ENCODE measurements at regions not wholly inside any gene's neighbourhood (a gene's known extent, or its start where the extent isn't known, plus 50 kb on each side); places are given as distances from the start of the nearest gene placed in this dataset.
"Not testable (repeated sequence)": the region's sequence is repeated elsewhere in the genome, so short reads cannot be mapped to it uniquely, and the experiment has no call there.

DNA sequence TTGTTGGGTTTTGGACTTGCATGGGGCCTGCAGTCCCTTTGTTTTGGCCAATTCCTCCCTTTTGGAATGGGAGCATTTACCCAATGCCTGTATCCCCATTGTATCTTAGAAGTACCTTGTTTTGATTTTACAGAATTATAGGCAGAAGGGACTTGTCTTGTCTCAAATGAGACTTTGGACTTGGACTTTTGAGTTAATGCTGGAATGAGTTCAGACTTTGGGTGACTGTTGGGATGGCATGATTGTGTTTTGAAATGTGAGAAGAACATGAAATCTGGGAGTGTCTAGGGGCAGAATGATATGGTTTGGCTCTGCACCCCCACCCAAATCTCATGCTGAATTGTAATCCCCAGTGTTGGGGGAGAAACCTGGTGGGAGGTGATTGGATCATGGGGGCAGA, 76.8 kb upstream of the MKI67 start:
- H3K27ac ChIP-seq, result no peak overlapping the region
- TF ChIP-seq, protein P1, sequence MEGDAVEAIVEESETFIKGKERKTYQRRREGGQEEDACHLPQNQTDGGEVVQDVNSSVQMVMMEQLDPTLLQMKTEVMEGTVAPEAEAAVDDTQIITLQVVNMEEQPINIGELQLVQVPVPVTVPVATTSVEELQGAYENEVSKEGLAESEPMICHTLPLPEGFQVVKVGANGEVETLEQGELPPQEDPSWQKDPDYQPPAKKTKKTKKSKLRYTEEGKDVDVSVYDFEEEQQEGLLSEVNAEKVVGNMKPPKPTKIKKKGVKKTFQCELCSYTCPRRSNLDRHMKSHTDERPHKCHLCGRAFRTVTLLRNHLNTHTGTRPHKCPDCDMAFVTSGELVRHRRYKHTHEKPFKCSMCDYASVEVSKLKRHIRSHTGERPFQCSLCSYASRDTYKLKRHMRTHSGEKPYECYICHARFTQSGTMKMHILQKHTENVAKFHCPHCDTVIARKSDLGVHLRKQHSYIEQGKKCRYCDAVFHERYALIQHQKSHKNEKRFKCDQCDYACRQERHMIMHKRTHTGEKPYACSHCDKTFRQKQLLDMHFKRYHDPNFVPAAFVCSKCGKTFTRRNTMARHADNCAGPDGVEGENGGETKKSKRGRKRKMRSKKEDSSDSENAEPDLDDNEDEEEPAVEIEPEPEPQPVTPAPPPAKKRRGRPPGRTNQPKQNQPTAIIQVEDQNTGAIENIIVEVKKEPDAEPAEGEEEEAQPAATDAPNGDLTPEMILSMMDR (conservative IDR thresholded peaks at IDR 0.05), result no peak

DNA sequence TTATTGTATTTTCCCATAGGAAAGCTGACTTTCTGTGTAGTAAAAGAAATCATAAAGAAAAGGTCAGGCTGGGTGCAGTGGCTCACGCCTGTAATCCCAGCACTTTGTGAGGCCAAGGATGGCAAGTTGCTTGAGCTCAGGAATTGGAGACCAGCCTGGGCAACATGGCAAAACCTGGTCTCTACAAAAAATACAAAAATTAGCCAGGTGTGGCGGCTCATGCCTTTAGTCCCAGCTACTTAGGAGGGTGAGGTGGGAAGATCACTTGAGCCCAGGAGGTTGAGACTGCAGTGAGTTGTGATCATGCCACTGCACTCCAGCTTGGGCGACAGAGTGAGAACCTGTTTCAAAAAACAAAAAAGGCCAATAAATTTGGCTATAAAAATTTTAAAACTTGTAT, 79.4 kb upstream of the MKI67 start:
- H3K27ac ChIP-seq, result not testable (repeated sequence)

DNA sequence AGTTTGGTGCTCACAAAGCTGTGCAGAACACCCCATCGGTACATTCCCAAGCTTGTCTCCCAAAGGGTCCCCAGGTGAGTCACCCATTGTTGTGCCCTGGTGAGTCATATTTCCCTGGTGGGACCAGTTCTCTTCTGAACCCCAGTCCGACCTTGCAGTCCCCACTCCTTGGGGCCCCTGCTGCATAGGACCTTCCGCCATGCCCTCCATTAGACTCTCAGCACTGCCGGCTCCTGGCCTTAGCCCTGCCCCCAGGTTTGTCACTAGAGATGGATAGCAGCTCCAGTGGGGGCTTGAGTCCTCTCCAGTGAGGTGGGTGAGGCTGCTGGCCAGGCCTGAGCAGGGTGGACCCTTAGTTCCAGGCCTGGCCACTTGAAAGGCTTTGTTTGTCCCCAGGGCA, 80.5 kb upstream of the MKI67 start:
- TF ChIP-seq, protein P1 (conservative IDR thresholded peaks at IDR 0.05), result no peak
- H3K27ac ChIP-seq, result no peak overlapping the region

DNA sequence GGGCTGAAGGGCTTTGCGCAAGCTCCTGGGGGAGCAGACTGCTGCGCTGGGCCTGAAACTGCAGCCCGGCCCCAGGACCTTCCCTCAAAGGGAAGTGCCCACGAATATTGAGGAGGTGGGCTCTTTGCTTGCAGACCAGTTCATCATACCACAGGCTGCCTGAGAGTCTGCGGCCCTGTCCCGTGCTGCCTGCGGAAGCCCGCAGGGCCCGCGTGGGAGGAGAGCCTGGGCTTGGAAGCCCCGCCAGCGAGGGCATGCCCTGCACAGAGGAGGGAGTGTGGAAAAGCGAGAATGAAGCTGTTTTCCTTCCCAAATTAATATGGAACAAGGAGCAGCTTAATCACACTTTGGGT, 83.6 kb upstream of the MKI67 start:
- TF ChIP-seq, protein P1 (conservative IDR thresholded peaks at IDR 0.05), result no peak
- no peak overlapping the region for H3K27ac ChIP-seq

DNA sequence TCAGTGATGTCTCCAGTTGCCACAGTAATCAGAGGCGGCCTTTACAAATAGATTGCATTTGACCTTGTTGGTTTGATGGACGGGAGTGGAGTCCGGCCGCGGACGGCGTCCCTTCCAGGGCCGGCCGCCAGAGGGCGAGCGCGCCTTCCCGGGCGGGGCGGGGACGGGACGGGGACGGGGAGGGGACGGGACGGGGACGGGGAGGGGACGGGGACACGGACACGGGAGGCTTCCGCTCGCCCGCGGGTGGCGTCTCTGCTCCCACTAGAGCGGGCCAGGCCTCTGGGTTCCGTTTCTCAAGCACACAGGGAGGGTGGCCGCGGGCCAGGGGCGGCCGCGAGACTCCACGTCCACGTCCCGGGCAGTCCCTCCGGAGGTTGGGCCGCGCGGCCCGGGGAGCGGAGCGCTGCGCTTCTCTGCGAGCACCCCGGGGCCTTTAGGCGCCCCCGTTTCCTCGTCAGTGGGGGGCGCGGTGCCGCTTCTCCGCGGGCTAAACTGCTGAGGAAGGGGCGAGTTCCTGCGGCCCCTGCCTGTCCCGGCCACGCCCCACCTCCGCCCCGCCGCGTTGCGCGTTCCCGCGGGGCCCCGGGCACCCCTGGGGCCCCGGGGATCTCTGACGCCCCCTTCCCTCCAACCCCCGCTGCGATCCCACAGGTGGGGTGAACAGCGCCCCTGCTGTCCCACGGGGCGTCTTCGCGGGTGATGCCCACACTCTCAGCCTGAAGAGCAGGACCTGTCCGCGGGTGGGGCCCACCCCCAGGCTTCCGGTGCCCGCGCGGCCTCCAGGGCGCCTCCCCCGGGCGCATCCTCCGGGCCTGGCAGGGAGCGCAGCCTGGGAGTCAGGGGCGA, 84.2 kb upstream of the MKI67 start:
- peak overlapping the region; percentile 68; the same call in 1 of the 2 replicates for H3K27ac ChIP-seq
- TF ChIP-seq, protein P1 (conservative IDR thresholded peaks at IDR 0.05), result peak; percentile 83

DNA sequence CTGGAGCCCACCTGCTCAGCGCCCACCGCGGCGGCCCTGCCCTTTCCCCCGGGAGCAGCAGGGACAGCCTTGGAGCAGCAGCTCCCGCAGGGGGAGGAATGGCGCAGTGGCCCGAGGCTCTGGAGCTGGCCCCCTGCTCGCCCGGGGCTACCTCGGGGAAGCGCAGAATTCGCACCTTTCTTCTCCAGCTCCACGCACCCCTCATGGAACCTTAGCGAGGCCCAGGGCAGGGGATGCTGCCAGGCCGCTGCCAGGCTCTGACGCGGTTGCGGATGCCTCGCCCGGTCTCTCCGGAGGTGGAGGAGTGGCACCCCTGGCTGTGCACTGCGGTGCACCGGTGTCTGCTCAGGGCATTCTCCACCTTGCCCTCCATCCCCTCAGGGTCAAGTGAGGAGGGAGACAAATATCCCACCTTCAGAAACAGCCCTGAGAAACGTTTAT, 84.9 kb upstream of the MKI67 start:
- H3K27ac ChIP-seq, result peak overlapping the region; percentile 68; the same call in 1 of the 2 replicates
- TF ChIP-seq, protein P1 (conservative IDR thresholded peaks at IDR 0.05), result no peak

DNA sequence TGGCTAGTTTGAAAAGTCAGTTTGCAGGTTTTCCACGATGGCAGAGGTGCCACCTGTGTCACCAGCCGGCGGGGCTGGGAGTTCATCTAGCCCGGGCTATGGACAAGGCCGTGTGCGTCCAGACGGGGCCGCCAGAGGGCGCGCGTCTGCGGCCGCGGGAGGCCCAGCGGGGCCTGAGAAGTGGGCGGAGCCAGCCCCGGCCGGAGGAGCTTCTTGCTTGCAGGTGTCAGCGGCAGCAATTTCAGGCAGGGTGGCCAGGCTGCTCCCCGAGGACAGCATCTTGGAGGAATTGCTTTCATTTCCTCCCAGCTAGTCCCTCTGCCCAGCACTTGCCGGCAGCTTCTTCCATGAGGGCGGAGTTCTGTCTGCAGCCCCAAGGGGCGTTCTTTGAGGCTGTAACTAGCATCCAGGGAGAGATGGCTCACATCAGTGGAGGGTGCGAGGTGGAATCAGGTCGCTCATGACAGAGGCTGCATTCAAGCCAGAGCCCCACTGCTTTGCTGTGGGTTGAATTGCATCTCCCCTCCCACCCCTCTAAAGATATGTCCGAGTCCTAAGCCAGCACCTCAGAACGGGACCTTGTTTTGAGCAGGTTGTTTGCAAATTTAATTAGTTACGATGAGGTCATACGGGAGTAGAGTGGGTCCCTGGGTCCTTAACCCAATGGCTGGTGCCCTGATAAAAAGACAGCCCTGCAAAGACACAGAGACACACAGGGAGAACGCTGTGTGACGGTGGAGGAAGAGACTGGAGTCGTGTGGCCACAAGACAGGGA, 85.9 kb upstream of the MKI67 start:
- H3K27ac ChIP-seq, result no peak overlapping the region
- TF ChIP-seq, protein P1 (conservative IDR thresholded peaks at IDR 0.05), result peak; percentile 94
